MM.1S (cell line): ENCODE measurements at regions not wholly inside any gene's neighbourhood (a gene's known extent, or its start where the extent isn't known, plus 50 kb on each side); places are given as distances from the start of the nearest gene placed in this dataset.

Experiments
- DNase-seq: peaks from one replicate; pipeline ENCODE4 v3.0.0-alpha.2; 2015
- H2AFZ ChIP-seq: fragments of 300-600 bp; sonication (generic); 2 replicates; pipeline ENCODE4 v1.6.0; 2016; ENCODE audit warnings: antibody characterized with exemption, low read length
- H3F3A ChIP-seq: fragments of 300-600 bp; sonication (generic); 2 replicates; pipeline ENCODE4 v1.6.1; 2016; ENCODE audit warnings: mild to moderate bottlenecking, antibody characterized with exemption, low read length, moderate library complexity, mixed read lengths; ENCODE audit not compliant: insufficient read depth
- H3K27ac ChIP-seq: fragments of 300-600 bp; sonication (generic); 2 replicates; pipeline ENCODE4 v1.5.1; 2016; ENCODE audit warnings: mild to moderate bottlenecking, low read length
- H3K27me3 ChIP-seq: fragments of 300-600 bp; sonication (generic); replicated peaks from 2 replicates; pipeline ENCODE4 v1.6.0; 2016; ENCODE audit warnings: low read length; ENCODE audit not compliant: insufficient read depth
- H3K36me3 ChIP-seq: fragments of 300-600 bp; sonication (generic); replicated peaks from 2 replicates; pipeline ENCODE4 v1.6.1; 2016; ENCODE audit warnings: mild to moderate bottlenecking, low read length, mixed read lengths; ENCODE audit not compliant: insufficient read depth
- H3K4me1 ChIP-seq: fragments of 300-600 bp; sonication (generic); 2 replicates; pipeline ENCODE4 v1.6.1; 2016; ENCODE audit warnings: low read length, mixed read lengths
- H3K4me2 ChIP-seq: fragments of 300-600 bp; sonication (generic); 2 replicates; pipeline ENCODE4 v1.6.0; 2016; ENCODE audit warnings: low read depth, low read length
- H3K4me3 ChIP-seq: fragments of 300-600 bp; sonication (generic); 2 replicates; pipeline ENCODE4 v1.5.1; 2016; ENCODE audit warnings: low read length, mixed read lengths
- H3K79me2 ChIP-seq: fragments of 300-600 bp; sonication (generic); 2 replicates; pipeline ENCODE4 v1.6.1; 2016; ENCODE audit warnings: mixed run types, low read length, mixed read lengths
- H3K9ac ChIP-seq: fragments of 300-600 bp; sonication (generic); 2 replicates; pipeline ENCODE4 v1.6.1; 2016; ENCODE audit warnings: low read length, mixed read lengths
- H3K9me2 ChIP-seq: fragments of 300-600 bp; sonication (generic); replicated peaks from 2 replicates; pipeline ENCODE4 v1.6.1; 2016; ENCODE audit warnings: mild to moderate bottlenecking, low read length, mixed read lengths; ENCODE audit not compliant: insufficient read depth
- H3K9me3 ChIP-seq: fragments of 300-600 bp; sonication (generic); replicated peaks from 2 replicates; pipeline ENCODE4 v1.6.1; 2016; ENCODE audit warnings: mild to moderate bottlenecking, low read length, mixed read lengths; ENCODE audit not compliant: insufficient read depth
- H4K20me1 ChIP-seq: fragments of 300-600 bp; sonication (generic); 2 replicates; pipeline ENCODE4 v1.6.1; 2016; ENCODE audit warnings: mild to moderate bottlenecking, low read length, moderate library complexity, mixed read lengths; ENCODE audit not compliant: insufficient read depth
- CTCF ChIP-seq: fragments of 300-600 bp; sonication (generic); IDR thresholded peaks from 2 replicates; pipeline ENCODE4 v1.5.1; 2016; ENCODE audit warnings: antibody characterized with exemption, low read length, mixed read lengths
- EZH2 ChIP-seq: fragments of 300-600 bp; sonication (generic); optimal IDR thresholded peaks from 2 replicates; pipeline ENCODE3; 2017; ENCODE audit warnings: low read depth, mild to moderate bottlenecking, antibody characterized with exemption, low read length, mixed read lengths
- EZH2phosphoT487 ChIP-seq: fragments of 300-600 bp; sonication (generic); IDR thresholded peaks from 2 replicates; pipeline ENCODE4 v1.6.1; 2018; ENCODE audit warnings: antibody characterized with exemption, low read length

- H4K20me1 ChIP-seq, result no peaks in the 10 kb centered on the region
- no peaks in the 10 kb centered on the region for H3K36me3 ChIP-seq
- TF ChIP-seq EZH2phosphoT487 (no peak), CTCF (no peak), EZH2 (no peak)
- H3K4me1 ChIP-seq, result no peaks in the 10 kb centered on the region
- DNase-seq, result no peak
- H2AFZ ChIP-seq, result no peak overlapping the region
- H3K9me2 ChIP-seq, result no peaks in the 10 kb centered on the region
- no peak overlapping the region for H3K4me2 ChIP-seq
- no peak overlapping the region for H3K4me3 ChIP-seq
- no peak overlapping the region for H3K27ac ChIP-seq
- no peaks in the 10 kb centered on the region for H3F3A ChIP-seq
- H3K9me3 ChIP-seq, result no peaks in the 10 kb centered on the region
- H3K79me2 ChIP-seq, result no peaks in the 10 kb centered on the region
- no peaks in the 10 kb centered on the region for H3K27me3 ChIP-seq
- no peak overlapping the region for H3K9ac ChIP-seq
Measured at GRCh38 chr2:155733091-155733853, 599.2 kb downstream of the NR4A2 start.

GRCh38 chr2:155730804-155731203, 601.7 kb downstream of the NR4A2 start:
- Histone ChIP-seq H3K9me3 (no peaks in the 10 kb centered on the region), H3K4me1 (no peaks in the 10 kb centered on the region), H3K79me2 (no peaks in the 10 kb centered on the region), H3K4me2 (no peak overlapping the region), H3K36me3 (no peaks in the 10 kb centered on the region), H3K9me2 (no peaks in the 10 kb centered on the region), H3K27me3 (no peaks in the 10 kb centered on the region), H4K20me1 (no peaks in the 10 kb centered on the region), H3K27ac (no peak overlapping the region), H3K9ac (no peak overlapping the region), H3F3A (no peaks in the 10 kb centered on the region), H2AFZ (no peak overlapping the region), H3K4me3 (no peak overlapping the region)
- TF ChIP-seq EZH2phosphoT487 (no peak), CTCF (no peak), EZH2 (no peak)
- DNase-seq, result no peak

GRCh38 chr2:155727187-155727895, 605.2 kb downstream of the NR4A2 start:
- no peaks in the 10 kb centered on the region for H3K9me2 ChIP-seq
- H3K4me3 ChIP-seq, result no peak overlapping the region
- no peaks in the 10 kb centered on the region for H3K4me1 ChIP-seq
- H3K36me3 ChIP-seq, result no peaks in the 10 kb centered on the region
- no peak overlapping the region for H3K4me2 ChIP-seq
- no peaks in the 10 kb centered on the region for H4K20me1 ChIP-seq
- no peak overlapping the region for H3K27ac ChIP-seq
- H3K79me2 ChIP-seq, result no peaks in the 10 kb centered on the region
- H3K9me3 ChIP-seq, result no peaks in the 10 kb centered on the region
- no peak overlapping the region for H3K9ac ChIP-seq
- H2AFZ ChIP-seq, result no peak overlapping the region
- no peaks in the 10 kb centered on the region for H3F3A ChIP-seq
- TF ChIP-seq CTCF, result no peak
- no peak for TF ChIP-seq EZH2phosphoT487
- no peak for TF ChIP-seq EZH2
- no peaks in the 10 kb centered on the region for H3K27me3 ChIP-seq
- no peak for DNase-seq
